Adrenal gland (tissue), 9 donors: ENCODE measurements at regions not wholly inside any gene's neighbourhood (a gene's known extent, or its start where the extent isn't known, plus 50 kb on each side); places are given as distances from the start of the nearest gene placed in this dataset.

Experiments
- DNase-seq, 7 donors: peaks; one replicate each; pipeline ENCODE4 v3.0.0-alpha.2; 2019 to 2020
- H3K27ac ChIP-seq, 5 donors: fragments of 200-600 bp; sonication (generic) in 4 of 5; 1 replicate in 3 of 5; 2 replicates in 2 of 5; pipeline versions ENCODE4 v1.5.1 to v1.8.0; 2016 to 2020; ENCODE audit warnings: mild to moderate bottlenecking in 1 of 5
- H3K27me3 ChIP-seq: fragments of 200-600 bp; 2 replicates; pipeline ENCODE4 v1.8.0; 2021
- H3K36me3 ChIP-seq, 2 donors: fragments of 200-600 bp; replicated peaks in 1 of 2; 1 replicate in 1 of 2; 2 replicates in 1 of 2; pipeline versions ENCODE4 v1.5.1 to v1.8.0; 2018 to 2022
- H3K4me1 ChIP-seq, 2 donors: fragments of 200-600 bp; replicated peaks in 1 of 2; 1 replicate in 1 of 2; 2 replicates in 1 of 2; pipeline versions ENCODE4 v1.5.1 to v1.8.0; 2018 to 2021
- H3K4me3 ChIP-seq, 4 donors: fragments of 200-600 bp; sonication (generic) in 3 of 4; one replicate each; pipeline ENCODE4 v1.5.1; 2016 to 2018
- H3K9me3 ChIP-seq, 3 donors: fragments of 200-600 bp; sonication (generic) in 1 of 3; replicated peaks in 1 of 3; 1 replicate in 2 of 3; 2 replicates in 1 of 3; pipeline versions ENCODE4 v1.5.1 to v1.8.0; 2016 to 2021
- CTCF ChIP-seq, 6 experiments: fragments of 450-650 bp in 4 of 6; fragments of 200-600 bp in 2 of 6; sonication (generic) in 1 of 6; IDR thresholded peaks; 1 replicate in 5 of 6; 2 replicates in 1 of 6; pipeline versions ENCODE4 v1.5.1 to v1.8.0; 2016 to 2021; ENCODE audit warnings: antibody characterized with exemption in 6 of 6, mild to moderate bottlenecking in 2 of 6, moderate library complexity in 1 of 6
- POLR2A ChIP-seq, 2 donors: fragments of 450-650 bp; IDR thresholded peaks; one replicate each; pipeline ENCODE4 v1.6.1; 2017; ENCODE audit warnings: antibody characterized with exemption in 2 of 2, mild to moderate bottlenecking in 2 of 2, moderate library complexity in 1 of 2
- WGBS, 4 donors: extraction: QIAGEN DNeasy Blood & Tissue Kit in 2 of 4; methylation state at CpG; one replicate each; pipeline versions ENCODE4 v1.1.5 to v1.1.7; 2013 to 2017; 5-methylcytosine and 5-hydroxymethylcytosine counted together
- intact Hi-C, 2 donors: fragments of 100-400 bp; cut with DNase I; formaldehyde crosslinking; loops; one replicate each; pipeline versions ENCODE4 v1.14.1 to v1.15.0; 2022 to 2023
- donor health status: healthy with polysubstance abuse.
- donor health status: Bipolar disorder and iron deficiency.
- donor health status: DM: yes; HTN: yes; CAD: no.
- donor health status: DM: no; HTN: no; CAD: no.
- donor health status: DM: no; HTN: no; CAD: no.

GRCh38 chr10:4477664-4478063, 348.3 kb upstream of the AKR1E2 start:
- DNase-seq = no peak
- Histone ChIP-seq H3K27me3 (no peaks in the 10 kb centered on the region), H3K27ac (no peak overlapping the region), H3K4me3 (no peak overlapping the region), H3K36me3 (no peaks in the 10 kb centered on the region), H3K9me3 (no peaks in the 10 kb centered on the region), H3K4me1 (no peaks in the 10 kb centered on the region)
- intact Hi-C loops = no loop called here
- 70 to 82% (median 74%) methylated on average over 4 of the region's 4 CpGs for WGBS, 4 donors
- TF ChIP-seq POLR2A (IDR thresholded peaks at IDR 0.05) (no peak), CTCF (IDR thresholded peaks at IDR 0.05) (no peak)

- intact Hi-C loops = no loop called here
- WGBS, 4 donors = 86 to 94% (median 88%) methylated on average over 13 of the region's 13 CpGs
- DNase-seq = no peak
- Histone ChIP-seq H3K4me3 (no peak overlapping the region), H3K4me1 (no peaks in the 10 kb centered on the region), H3K36me3 (no peaks in the 10 kb centered on the region), H3K27ac (no peak overlapping the region), H3K9me3 (no peaks in the 10 kb centered on the region), H3K27me3 (no peaks in the 10 kb centered on the region)
- TF ChIP-seq POLR2A (IDR thresholded peaks at IDR 0.05) (no peak), CTCF (IDR thresholded peaks at IDR 0.05) (no peak)
Observed at GRCh38 chr10:4475827-4476490, 350.0 kb upstream of the AKR1E2 start.

- DNase-seq = no peak
- intact Hi-C loops = no loop called here
- Histone ChIP-seq H3K36me3 (no peaks in the 10 kb centered on the region), H3K27ac (no peak overlapping the region), H3K9me3 (no peaks in the 10 kb centered on the region), H3K27me3 (no peaks in the 10 kb centered on the region), H3K4me3 (no peak overlapping the region), H3K4me1 (no peaks in the 10 kb centered on the region)
- WGBS, 4 donors = 78 to 87% (median 80%) methylated on average over 8 of the region's 8 CpGs
- TF ChIP-seq CTCF (IDR thresholded peaks at IDR 0.05) (no peak), POLR2A (IDR thresholded peaks at IDR 0.05) (no peak)
Observed at GRCh38 chr10:4474829-4475228, 351.2 kb upstream of the AKR1E2 start.

GRCh38 chr10:4473977-4474376, 352.0 kb upstream of the AKR1E2 start:
- Histone ChIP-seq H3K27me3 (no peaks in the 10 kb centered on the region), H3K27ac (no peak overlapping the region), H3K4me3 (no peak overlapping the region), H3K9me3 (no peaks in the 10 kb centered on the region), H3K36me3 (no peaks in the 10 kb centered on the region), H3K4me1 (no peaks in the 10 kb centered on the region)
- 62 to 68% (median 67%) methylated on average over 2 of the region's 2 CpGs for WGBS, 4 donors
- no peak for DNase-seq
- intact Hi-C loops = no loop called here
- TF ChIP-seq POLR2A (IDR thresholded peaks at IDR 0.05) = no peak
- TF ChIP-seq CTCF (IDR thresholded peaks at IDR 0.05) = no peak
